SK-N-DZ (cell line): ENCODE measurements at regions not wholly inside any gene's neighbourhood (a gene's known extent, or its start where the extent isn't known, plus 50 kb on each side); places are given as distances from the start of the nearest gene placed in this dataset.
"Not testable (repeated sequence)": the region's sequence is repeated elsewhere in the genome, so short reads cannot be mapped to it uniquely, and the experiment has no call there.

Source experiments
- DNase-seq: peaks from one replicate; pipeline ENCODE4 v3.0.0-alpha.2; 2015; ENCODE audit warnings: low spot score

DNA sequence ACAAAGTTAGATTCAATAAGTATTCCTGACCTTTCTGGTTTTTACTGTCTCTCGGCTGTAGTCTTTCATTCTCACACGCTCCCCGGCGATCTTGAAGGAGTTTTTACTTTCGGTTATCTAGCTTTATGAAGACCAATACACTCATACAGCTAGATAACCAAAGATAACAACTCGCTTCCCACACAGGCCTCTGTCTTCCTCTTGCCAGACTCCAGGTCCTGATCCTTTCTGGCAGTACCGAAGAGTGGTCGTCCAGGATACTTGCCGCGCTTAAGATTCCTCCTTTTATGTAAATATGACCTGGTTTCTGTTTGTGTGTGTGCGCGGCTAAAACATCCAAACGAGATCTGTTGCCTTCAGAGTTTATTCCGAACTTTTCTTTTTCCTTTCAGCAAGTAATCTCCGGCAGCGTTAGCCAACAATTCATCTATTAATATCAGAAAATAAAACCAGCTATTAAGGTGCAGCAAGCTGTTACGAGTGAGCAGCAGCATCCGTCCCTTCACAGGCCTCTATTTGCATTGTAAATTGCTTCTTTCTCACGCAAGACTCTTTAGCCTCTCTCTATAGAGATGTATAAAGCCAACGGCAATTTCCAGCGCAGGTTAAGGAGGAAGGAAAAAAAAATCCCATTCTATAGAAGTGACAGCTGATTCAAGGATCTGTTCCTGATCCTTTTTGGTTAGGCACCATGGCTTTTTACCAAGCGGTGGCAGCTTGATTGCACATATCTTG lies 216.1 kb downstream of the MEF2C start:
- no peak for DNase-seq

DNA sequence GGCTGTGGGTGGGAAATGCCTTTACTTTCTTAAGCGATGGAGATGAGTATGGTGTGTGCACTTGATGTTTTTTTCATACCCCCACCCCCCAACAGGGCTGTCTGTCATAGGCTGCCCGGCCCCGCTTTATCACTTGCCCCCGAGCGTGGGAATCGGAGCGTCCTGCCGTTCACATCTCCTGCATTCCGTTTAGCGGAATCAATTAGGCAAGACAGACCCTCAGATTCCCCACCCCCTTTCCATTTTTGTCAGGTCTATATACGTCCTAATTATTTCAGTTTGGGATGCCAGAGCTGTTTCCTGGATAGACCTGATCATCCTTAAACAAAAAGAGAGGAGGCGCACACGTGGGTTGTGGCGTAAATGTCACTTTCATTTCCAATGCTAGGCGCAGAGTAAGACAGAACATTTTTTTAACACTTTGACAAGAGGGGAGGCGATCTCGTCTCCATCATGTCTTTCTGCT lies 217.2 kb downstream of the MEF2C start:
- no peak for DNase-seq

DNA sequence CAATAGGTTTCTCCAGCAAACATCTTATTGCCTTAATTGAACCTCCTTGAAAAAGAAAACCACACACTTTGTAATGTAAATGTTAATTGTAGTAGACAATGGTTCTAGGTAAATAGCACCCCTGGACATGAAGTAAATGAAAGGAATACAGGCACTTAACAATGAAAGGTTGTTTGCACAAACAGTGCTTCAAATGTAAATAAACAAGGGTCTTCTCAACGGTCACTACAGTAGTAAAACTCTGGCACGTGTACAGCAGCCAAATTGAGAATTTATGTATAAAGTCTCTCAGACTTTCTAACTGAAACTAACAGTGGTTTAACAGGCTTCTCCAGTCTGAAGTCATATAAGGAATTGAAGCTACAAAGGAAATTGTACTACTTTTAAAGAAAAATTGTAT lies 218.3 kb downstream of the MEF2C start:
- DNase-seq: no peak

DNA sequence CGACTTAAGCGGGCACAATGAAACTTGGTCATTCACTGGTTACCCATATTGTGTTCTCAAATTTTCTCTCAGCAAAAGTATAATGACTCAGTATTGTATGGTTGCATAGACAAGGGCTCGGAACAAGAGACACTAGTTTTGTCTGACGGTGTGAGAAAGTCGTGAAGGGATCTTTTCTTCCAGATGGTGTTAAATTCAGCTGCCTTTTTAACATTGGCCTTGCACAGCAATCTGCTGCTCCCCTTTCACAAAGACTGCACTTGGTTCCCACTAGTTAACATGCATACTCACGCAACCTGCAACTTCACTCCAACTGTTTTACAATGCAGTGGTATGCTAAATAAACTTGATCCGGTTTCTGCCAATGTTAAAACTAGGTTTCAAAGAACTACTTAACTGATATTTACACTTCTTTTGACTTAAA lies 219.2 kb downstream of the MEF2C start:
- no peak for DNase-seq

DNA sequence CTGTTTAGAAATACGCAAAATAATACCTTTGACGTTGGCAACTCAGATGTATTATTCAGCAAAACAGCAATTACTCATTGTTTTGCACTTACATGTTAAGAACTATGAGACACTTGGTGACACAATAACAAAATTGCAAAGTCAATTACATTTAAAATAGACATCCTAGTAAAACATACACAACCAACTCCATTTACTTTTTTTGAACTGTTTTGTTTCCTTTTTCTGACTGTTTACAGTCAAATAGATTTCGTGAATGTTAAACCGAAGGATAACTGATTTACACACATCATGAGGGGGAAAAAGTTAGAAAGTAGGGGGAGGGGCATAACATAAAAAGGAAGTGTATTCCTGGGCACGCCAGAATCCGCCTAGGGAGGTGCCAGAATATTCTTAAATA lies 220.1 kb downstream of the MEF2C start:
- DNase-seq: no peak

DNA sequence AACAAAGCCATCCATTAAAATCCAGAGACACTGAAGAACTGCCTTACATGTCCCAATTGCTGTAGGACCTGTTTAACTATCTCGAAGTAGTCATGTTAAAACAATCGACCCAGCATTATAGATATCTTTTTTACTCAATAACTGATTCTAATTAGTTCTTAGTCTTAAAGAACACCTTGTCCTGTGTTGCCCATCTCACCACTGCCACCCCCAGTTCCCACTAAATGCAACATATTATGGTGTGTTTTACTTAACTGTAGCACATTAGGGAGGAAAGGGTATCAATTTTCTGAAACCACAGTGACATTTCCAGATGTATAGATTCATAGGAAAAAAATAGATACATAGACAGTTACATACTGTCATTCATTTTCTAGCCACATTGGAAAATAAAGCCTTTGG lies 221.2 kb downstream of the MEF2C start:
- no peak for DNase-seq

DNA sequence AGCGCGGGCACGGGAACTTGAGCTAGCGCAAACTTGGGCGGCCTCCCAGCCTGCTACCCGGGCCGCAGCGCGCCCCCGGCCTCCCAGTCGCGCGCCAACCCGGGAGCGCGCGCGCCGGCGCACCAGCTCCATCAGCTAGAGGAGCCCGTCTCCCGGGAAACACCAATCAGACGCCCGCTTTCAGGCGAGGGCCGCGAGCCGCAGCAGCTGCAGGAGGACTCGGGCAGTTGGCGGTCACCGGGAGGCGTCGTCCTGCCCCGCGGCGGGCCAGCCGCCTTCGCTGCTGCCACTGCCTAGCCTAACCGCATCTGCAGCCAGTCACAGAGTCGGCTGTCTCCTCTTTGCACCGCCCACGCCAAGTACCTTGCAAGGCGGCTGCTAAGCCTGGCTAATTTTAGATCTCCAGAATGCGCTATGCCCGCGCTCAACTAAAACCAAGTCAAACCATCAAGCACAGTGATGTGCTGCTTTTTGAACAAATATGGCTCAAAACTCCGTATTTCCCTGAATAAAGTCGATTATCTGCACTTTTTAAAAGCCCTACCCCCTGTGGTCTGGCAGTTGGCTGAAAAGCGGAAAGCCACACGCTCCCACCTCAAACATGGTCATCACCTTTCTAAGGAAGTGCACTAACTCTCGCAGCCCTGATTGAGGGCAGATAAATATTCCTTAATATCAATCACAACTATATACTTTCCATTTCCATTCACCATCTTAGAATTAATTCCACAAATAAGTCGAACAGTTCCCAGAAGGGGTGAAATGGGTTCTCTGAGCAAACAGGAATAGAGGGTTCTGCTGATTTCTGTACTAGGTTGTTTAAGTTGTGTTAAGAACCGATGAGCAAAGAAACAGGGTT lies 221.8 kb downstream of the MEF2C start:
- DNase-seq: peak; percentile 95

DNA sequence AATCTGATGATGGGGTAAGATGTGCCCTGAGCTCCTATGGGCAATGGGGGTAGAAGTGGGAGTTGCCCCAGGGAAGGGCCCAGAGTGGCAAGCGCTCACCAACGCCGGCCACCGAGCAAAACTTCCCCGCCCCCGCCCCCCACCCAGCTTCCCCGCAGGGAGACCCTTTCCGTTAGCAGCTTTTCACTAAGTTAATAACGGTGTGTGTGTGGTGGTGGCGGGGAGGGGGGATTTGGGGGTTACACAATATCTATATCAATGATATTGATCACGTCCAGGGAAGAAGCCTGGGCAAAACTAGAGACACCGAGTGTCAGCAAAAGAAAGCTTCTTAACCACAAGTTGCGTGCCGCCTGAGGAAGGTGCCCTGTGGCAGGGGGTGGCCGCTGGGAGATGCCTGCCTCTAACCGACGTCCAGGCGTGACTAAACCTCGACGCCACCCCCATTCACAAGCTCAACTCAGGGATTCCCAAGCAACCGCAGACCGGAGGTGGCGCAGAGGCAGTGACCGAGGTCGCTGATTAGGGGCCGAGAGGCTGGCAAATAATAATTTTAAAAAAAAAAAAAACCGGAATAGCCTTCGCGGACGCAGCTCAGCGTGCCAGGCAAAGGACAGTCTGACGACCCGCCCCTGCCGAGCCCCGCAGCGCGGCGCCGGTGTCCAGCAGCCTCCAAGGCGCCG lies 222.6 kb downstream of the MEF2C start:
- DNase-seq: no peak

DNA sequence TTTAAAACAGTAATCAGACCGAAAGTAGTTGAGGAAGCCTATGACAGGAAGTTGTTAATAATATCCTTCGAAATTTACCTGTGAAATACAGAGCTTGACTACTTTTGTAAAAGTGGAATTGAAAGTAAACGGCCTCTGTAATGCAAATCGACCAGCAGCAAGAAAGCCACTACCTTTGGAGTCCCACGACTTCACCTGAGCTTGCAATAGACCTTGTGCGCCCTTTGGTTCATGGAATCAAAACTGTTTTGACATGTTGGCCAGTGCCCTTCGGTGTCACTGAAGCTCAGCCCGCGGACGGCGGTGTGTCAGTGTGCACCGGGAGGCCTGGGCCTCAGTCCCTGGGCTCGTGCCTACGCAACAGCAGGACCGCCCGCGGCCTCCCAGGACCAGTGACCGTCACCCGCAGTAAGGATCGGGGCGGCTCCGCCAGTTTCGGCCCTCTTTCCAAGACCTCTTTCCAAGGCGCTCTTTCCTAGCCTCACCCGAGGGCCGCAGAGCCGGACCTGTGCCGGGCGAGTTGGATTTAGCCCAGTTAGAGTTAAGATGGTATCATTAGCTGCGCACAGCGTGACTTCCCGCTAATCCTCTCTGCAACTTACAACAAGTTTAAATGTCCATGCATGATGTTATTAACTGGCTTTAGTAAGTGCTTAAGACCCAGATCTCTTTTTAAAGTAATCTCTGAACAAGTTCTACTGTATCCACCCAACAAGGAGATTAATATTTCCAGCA lies 223.3 kb downstream of the MEF2C start:
- no peak for DNase-seq

DNA sequence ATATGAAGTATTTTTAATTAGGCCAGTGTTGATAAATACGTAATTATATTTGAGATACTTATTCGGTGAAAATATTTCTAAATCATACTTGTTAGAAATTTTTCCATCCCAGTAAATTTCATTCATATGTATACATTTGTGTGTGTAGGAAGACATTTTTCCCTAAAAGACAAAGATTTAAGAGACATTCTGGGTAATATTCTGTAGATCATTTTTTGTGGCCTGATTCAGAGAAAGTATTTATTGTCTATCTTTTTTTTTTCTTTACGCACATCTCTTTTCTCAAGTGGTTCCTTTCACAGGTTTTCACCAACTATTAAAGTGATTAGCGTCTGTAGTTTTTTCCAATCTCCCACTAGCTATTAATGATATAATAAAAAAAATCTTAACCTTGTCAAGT lies 224.1 kb downstream of the MEF2C start:
- no peak for DNase-seq

DNA sequence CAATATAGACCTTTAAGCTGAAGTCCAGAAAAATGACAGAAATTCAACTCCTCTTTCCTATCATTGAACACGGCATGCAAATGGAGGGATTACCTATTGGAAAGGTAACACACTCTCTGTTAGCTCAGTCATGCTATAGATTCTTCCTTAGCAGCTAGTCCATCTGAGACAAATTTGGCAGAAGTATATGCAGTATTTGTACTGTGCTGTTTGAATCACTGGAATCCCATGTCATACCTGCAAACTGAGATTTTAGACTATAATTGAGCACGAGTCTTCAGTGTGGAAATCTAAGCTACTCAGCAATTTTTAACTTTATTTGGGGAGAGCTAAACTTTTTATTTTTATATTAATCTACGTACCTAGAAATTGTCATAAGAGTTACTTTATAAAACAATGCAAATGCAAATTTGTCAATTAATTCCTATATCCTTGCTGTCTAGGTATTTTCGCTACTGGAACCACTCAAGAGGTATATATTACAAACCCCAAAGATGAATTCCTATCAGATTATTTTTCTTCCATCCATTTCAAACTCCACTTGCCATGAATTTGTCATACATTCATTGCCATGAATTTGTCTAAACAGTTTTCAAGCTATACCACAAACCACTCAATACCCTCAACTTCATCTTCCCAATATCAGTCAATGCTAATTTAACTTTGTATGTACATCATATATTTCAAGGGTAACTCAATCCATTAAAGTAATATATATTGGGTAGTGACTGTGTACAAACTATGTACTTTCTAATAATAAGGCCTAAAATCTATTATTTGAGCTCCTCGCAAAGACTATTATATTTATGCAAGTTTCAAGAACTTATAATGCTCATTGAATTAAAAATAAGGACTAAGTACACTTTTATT lies 224.8 kb downstream of the MEF2C start:
- DNase-seq: no peak

DNA sequence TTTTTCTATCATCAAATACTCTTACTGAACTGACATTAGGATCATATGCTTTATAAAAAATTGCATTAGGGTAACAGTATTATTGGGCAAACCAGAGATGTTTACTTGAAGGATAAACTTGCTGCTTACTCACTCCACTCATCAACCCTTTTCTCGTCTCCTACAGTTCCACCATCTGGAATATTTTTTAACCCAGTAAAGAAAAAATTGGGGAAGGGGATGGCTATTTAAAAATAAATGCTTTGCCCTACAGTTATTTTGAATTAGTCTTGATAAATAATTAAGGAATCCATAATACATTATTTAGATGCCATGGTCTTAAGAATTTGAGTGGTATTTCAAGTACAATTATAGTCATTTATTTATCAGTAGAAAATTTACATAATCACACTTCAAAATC lies 225.8 kb downstream of the MEF2C start:
- DNase-seq: no peak

DNA sequence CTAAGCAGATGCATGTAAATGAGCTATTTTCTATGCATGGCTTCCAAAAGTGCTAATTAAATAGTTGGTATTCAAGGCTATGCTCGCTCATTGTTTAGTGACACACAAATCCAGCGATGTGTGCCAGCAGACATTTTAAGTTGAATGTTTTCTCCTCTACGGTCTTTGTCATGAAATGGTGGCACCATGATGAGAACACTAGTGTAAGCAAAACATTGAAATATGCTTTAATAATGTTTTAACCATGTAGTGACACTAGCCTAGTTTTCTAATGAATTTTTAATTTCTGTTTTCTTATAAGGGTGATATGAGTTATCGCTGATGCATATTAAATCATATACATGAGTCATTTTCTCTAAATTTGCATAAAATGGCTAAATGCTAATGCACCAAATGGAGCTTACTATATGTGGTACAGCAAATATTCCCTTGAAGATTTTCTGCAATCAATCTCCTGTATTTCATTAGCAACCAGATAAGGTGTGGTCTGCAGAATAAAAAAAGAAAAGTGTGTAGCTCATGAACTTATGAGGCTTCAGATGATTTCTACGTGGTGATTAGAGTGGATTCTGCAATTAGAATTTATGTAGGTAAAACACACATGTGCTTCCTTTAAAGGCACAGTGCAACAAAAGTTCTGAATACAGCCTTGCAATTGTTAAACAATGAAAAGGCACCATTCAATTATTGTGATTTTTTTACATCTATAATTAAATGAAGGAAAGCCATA lies 226.6 kb downstream of the MEF2C start:
- no peak for DNase-seq

DNA sequence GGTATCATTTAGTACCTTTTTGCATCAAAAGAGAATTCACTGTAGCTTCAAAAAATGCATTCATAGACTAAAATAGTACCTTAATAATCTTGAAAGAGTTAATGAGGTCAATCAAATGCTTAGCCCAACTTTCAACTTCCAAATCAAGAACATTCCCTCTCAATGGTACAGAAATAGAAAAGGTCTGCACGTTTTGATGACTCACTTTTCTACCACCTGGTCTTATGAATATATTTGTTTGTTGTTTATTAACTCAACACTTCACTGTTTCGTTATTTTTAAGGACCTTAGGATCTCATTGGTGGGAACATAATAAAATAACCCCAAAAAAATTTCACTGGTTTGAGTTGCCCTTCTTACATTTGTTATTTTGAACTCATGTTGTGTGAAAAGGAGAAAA lies 229.5 kb downstream of the MEF2C start:
- DNase-seq: no peak

DNA sequence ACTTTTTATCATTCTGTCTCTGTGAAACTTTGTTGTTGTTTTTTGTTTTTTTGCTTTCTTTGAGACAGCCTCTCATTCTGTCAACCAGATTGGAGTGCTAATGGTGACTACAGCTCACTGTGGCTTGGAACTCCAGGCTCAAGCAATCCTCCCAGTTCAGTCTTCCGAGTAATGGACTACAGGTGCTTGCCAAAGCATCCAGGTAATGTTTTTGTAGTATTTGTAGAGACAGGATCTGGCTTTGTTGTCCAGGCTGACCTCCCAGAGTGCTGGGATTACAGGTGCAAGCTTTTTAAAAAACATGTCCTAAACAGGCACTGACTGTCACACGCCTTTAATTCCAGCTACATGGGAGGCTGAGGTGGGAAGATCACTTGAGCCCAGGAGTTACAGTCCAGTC lies 235.1 kb downstream of the MEF2C start:
- no peak for DNase-seq

DNA sequence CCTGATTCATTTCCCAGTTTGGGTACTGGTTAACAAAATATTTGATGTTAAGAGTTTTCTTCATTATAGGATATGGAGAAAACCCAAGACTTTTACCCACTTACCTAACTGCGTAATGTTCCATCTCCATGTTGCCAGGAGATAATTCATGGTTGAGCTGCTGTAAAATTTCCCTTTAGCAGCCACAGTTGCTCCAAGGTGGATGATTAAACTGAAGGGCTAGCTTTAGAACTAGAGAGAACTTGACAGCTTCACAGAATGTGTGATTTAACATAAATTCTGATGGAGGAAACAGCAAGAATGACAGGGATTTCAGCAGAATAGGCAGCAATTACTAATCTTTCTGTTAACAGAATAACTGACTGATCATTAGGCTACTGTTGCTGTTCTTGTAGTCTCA lies 236.1 kb downstream of the MEF2C start:
- DNase-seq: no peak

DNA sequence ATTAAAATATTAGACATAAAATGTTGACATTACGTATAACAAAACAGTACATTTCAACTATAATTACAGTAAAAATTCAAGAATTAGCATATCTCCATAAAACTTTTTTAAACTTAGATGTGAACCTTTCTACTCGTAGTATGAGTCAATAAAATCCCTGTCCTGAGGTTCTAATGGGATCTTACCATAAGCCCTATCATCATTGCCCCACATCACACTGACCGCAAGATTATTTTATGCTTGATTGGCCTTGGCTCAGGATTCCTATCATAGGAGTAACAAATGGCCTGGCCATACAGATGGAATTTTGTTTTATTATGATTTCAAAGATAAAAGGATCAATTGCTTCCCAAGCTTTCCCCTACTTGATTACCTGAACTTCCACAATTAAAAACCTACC lies 238.3 kb downstream of the MEF2C start:
- DNase-seq: no peak

DNA sequence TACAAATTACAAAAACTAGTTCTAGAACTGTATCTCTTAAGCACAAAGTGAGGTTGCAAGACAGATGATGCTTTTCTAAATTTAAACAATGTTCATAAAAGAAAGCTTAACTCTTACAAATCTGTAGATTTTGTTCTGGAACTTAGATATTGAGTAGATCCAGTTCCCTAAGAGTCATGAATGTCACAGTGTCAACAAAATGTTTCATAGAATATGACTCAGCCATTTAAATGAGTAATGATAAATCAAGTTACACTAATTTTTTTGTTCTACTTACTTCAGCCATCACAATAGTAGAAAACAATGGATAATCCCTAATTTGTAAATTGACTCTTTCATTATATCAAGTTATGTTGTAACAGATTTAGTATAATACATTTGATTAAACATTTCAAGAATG lies 239.7 kb downstream of the MEF2C start:
- DNase-seq: no peak

DNA sequence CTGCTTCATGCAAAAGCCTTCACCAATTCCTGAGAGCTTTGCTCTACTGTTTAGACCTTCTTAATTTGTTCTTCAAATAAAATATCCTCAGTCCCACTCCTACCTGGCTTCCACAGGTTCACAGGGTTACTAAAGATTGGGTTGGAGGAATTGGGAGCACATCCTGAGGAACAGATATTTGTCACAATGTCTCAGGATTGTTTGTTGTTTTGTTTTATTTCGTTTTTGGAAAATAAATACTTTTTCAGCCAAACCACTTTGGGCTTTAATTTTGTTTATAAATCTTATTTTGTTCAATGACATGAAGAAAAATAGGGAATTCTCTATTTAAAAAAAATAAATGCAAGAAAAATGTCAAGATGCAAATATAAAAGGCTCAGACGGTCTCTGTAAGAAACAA lies 249.0 kb downstream of the MEF2C start:
- no peak for DNase-seq

DNA sequence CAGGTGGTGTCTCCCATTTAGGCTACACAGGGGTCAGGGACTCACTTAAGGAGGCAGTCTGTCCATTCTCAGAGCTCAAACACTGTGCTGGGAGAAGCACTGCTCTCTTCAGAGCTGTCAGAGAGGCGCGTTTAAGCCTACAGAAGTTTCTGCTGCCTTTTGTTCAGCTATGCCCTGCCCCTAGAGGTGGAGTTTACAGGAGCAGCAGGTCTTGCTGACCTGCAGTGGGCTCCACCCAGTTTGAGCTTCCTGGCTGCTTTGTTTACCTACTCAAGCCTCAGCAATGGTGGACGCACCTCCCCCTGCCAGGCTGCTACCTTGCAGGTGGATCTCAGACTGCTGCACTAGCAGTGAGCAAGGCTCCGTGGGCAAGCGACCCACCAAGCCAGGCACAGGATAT lies 260.1 kb downstream of the MEF2C start:
- DNase-seq: not testable (repeated sequence)
